IPS DF 4.7 (cell line): ENCODE measurements at regions not wholly inside any gene's neighbourhood (a gene's known extent, or its start where the extent isn't known, plus 50 kb on each side); places are given as distances from the start of the nearest gene placed in this dataset.

ENCODE experiments used
- DNase-seq: peaks from one replicate; pipeline ENCODE4 v3.0.0-alpha.2; 2013; ENCODE audit warnings: low spot score; ENCODE audit errors: extremely low read depth

DNA sequence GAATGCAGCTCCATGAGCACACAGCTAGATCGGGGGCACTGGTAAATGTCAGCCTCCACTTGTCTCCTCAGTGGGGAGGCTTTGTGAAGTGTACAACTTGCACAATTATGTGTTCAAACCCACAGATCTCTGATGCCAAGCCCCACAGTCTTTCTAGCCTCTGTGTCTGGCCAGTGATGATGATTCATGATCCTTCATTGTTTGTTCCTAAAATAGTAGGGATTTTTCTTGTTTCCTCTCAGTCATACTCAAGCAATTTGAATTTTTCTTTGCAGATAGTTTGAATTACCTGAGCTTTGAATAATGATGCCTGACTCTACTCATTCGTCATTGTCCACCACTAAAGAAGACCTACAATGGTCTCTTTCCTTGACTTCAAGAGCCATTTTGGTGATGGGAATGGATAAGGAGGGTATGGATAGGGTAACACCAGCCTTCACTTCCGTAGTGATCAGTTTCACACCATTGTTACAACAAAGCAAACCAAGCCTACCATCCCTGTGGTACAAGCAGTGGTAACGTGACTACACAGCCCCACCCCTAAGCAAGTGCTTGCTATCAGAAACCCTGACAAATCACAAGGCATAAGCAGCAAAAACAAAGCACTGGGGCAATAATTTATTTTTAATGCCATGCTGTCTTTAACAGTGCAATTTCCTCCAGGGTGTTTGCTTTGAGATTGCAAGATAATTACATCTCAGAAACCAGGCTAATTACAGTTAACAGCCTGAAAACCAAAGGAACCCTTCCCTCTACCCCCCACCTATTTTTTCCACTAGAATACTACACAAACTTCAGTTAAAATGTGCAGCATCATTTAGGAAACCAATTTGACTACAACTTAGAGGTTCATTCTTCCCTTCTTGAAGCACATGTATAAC, 114.1 kb upstream of the PPP2R3A start:
- no peak for DNase-seq

DNA sequence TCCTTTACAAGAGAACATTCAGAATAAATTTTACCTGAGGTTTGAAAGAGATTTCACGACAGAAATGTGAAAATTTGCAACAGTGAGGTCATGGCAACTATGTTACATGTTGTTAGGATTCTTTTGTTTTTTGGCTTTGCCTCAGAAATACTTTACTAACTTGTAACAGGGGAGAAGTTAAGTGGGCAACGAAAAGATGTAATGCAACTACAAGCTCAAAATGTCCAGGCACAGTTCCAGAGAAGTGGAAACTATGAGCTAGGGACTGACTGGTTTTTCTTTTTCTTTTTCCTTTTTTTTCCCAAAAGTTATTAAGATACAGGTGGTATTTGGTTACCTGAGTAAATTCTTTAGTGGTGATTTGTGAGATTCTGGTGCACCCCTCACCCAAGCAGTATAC, 111.5 kb upstream of the PPP2R3A start:
- DNase-seq, result no peak

- no peak for DNase-seq
Observed at GRCh38 chr3:135860761-135861160, 104.8 kb upstream of the PPP2R3A start.

- no peak for DNase-seq
Observed at GRCh38 chr3:135862361-135862760, 103.2 kb upstream of the PPP2R3A start.

- DNase-seq, result no peak
Observed at GRCh38 chr3:135864060-135864459, 101.5 kb upstream of the PPP2R3A start.

- DNase-seq, result no peak
Observed at GRCh38 chr3:135865085-135865484, 100.4 kb upstream of the PPP2R3A start.

- no peak for DNase-seq
Observed at GRCh38 chr3:135865553-135865952, 100.0 kb upstream of the PPP2R3A start.

DNA sequence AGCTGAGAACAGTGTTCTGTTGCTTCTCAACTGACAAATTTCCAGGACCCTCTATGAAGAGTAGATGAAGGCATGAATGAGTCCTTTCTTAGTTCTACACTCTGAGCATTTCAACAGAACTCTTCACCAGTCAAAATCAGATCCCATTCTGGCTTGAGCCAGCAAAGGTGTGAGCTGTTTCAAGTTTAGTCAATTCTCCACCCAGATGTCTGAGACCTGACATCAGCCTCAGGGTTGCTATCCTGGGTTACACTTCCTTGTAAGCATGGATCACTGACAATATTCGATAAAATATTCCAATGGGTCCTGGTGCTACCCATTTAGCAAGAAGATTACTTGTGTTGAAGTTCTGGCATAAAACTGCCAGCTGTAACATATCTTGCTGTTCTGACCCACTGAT, 97.6 kb upstream of the PPP2R3A start:
- no peak for DNase-seq

DNA sequence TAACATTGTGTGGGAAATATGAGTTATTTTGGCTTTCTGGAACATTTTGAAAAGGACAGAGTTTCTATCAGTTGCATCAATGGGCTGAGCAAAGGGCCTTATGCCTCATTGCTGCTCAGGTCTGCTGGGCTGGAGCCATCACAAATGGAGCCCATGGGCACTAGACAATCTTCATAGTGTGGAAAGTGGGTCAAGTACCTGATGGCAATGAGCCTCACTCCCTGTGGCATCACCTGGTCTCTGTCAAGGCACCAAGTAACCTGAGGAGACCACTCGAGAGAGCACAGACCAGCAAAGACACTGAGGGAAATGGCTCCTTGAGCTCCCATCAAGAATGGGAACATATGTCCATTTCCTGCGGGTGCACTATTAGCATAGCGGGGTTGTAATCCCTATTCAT, 96.7 kb upstream of the PPP2R3A start:
- no peak for DNase-seq

DNA sequence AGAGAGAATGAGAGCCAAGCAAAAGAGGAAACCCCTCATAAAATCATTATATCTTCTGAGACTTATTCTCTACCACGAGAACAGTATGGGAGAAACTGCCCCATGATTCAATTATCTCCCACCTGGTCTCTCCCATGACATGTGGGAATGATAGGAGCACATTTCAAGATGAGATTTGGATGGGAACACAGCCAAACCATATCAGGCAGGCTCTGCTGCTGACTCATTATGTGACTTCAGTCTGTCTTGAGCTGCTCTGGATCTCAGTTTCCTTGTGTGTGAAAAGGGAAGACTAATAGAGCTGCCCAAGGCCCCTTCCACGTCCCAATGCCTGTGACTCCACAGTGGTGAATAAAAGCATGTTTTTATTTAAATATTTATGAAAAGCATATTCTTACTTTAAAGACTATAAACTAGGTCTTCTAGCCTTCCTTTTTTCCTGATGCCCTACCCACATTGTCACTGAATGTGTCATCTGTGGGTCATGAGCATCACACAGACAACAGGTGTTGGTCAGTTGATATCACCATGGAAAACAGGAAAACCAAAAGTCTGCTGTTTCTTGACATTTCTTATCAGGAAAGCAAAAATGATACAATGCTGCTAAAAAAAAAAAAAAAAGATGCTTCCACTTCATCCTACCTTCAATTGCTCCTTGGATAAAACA, 96.0 kb upstream of the PPP2R3A start:
- DNase-seq, result no peak

DNA sequence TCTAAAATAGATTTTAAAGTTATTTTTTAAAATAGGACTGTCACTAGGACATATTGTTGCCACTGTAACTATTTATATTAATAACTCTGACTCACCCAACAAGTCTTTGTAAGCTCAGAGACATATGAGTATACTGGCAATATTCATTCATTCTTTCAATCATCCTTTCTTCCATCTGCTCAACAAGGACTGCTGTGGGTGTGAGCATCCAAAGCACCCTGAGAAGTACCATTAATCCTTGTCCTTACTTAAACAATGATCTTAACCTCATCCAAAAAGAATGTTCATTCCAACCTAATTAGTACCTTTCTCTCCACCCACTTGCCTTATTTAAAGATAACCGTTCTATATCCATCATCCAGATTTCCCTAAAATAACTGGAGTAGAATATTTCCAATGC, 94.2 kb upstream of the PPP2R3A start:
- DNase-seq, result no peak

GRCh38 chr3:135874035-135874434, 91.5 kb upstream of the PPP2R3A start:
- no peak for DNase-seq

DNA sequence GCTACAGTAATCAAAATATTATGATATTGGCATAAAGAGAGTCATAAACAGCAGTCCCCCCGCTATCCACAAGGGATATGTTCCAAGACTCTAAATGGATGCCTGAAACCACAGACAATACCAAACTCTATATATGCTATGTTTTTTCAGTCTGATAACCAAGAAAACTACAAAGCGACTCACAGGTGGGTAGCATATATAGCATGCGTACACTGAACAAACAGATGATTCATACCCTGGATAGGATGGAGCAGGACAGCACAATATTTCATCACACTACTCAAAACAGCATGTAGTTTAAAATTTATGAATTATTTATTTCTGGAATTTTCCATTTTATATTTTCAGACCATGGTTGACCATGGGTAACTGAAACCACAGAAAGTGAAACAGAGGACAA, 87.0 kb upstream of the PPP2R3A start:
- no peak for DNase-seq

DNA sequence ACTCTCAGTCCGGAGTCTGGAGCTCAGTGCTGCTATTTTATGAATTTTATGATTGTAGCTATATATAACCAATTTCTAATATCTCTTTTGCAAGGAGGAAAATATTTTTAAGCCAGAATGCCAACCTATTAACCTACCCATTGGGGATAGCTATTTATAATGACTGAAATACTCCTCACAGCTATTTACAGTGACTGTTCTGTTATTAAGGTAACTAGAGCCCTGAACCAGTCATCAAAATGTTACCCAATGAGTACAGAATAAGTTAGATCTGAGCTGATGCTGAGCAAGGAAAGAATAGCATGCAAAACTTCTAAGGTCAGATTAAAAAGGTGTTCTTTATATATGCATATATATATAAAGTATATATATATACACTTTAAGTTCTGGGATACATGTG, 79.6 kb upstream of the PPP2R3A start:
- no peak for DNase-seq

- no peak for DNase-seq
Observed at GRCh38 chr3:135887220-135887619, 78.3 kb upstream of the PPP2R3A start.

DNA sequence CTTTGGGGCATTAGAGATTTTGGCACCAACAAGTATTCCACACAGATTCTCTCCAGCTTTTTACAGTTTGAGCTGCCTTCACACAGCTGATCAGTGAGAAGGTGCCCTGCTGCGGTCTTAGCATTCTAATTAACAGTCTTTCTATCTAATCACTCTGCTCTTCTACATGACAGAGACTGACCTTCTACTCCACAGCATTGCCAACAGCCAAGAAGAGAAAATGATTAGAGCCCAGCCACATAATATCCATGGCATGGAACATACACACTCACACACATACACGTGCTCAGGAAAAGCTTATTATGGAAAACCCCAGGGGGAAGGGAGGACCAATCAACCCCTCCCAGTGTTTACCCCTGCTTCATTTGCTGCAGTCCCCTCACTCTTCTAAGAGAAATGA, 76.1 kb upstream of the PPP2R3A start:
- no peak for DNase-seq

GRCh38 chr3:135891121-135891520, 74.4 kb upstream of the PPP2R3A start:
- no peak for DNase-seq

- peak; percentile 64 for DNase-seq
Observed at GRCh38 chr3:135895106-135895733, 70.3 kb upstream of the PPP2R3A start.

DNA sequence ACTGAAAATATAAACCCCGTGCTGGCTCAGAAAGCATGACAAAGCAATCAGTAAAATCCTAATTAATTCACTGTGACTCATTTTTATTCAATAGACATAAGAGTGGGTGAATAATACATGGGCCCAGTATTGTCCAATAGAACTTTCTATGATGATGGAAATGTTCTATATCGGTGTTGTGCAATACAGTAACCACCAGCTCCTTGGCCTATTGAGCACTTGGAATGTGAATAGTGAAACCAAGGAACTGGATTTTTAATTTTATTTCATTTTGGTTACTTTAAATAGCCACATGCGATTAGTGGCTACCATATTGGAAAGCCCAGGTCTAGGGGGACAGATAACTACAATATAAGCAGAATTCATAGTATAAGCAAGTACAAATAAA, 69.8 kb upstream of the PPP2R3A start:
- no peak for DNase-seq

DNA sequence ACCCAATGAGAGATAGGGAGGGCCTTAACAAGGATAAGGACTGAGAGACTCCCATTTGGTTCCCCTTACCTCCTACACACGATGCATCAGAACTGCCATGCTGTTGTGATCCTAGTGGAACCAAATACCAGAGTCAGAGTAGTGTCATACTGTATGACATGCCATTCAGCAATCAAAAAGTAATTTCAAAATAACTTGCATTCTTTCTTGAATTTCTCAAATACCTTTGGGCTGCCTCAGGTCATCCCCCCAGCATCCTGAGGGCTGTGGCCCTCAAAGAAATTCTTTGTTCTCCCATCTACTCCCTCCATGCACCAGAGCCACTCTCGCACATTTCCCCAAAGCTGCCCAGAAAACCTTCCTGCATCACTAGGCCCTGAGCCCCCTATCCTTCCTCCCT, 68.9 kb upstream of the PPP2R3A start:
- DNase-seq, result no peak

- DNase-seq, result no peak
Observed at GRCh38 chr3:135897715-135898114, 67.8 kb upstream of the PPP2R3A start.

DNA sequence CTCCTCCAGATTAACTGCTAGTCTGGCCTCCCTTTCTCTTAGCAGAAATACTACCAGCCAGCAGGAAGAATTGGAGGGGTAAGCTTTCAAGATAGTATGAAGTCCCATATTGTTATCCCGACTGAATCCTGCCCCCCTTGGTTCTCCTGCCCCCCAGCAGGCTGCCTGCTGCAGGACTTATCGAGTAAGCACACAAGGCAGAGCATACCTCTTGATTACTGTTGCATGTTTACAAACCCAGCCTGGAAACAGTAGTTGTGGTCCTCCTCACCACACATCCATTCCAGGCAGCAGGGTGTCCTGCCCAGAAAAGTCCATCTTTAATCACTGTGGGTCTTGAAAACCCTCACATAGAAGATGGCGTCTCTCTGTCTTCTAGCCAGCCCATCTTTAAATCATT, 66.8 kb upstream of the PPP2R3A start:
- no peak for DNase-seq
